Esophagus squamous epithelium (tissue), 5 donors: ENCODE measurements at regions not wholly inside any gene's neighbourhood (a gene's known extent, or its start where the extent isn't known, plus 50 kb on each side); places are given as distances from the start of the nearest gene placed in this dataset.

ENCODE experiments used
- DNase-seq: peaks from one replicate; lab custom pipeline; 2025; lab: John Stamatoyannopoulos, UW
- H3K27ac ChIP-seq, 4 donors: fragments of 200-600 bp; sonication (generic); one replicate each; pipeline ENCODE4 v1.5.1; 2016 to 2019; ENCODE audit warnings: mild to moderate bottlenecking in 1 of 4
- H3K27me3 ChIP-seq, 4 donors: fragments of 200-600 bp; sonication (generic); 1 replicate in 3 of 4; 2 replicates in 1 of 4; pipeline versions ENCODE4 v1.5.1 to v1.6.0; 2017 to 2021; ENCODE audit warnings: antibody characterized with exemption in 1 of 4
- H3K36me3 ChIP-seq, 3 donors: fragments of 200-600 bp; sonication (generic); one replicate each; pipeline ENCODE4 v1.5.1; 2016 to 2019
- H3K4me1 ChIP-seq, 3 donors: fragments of 200-600 bp; sonication (generic); one replicate each; pipeline ENCODE4 v1.5.1; 2017 to 2019
- H3K4me3 ChIP-seq, 4 donors: fragments of 200-600 bp; sonication (generic); 1 replicate in 3 of 4; 2 replicates in 1 of 4; pipeline ENCODE4 v1.5.1; 2016 to 2019; ENCODE audit warnings: mild to moderate bottlenecking in 2 of 4, moderate library complexity in 1 of 4
- H3K9me3 ChIP-seq, 3 donors: fragments of 200-600 bp; sonication (generic); one replicate each; pipeline ENCODE4 v1.5.1; 2016 to 2019
- CTCF ChIP-seq, 6 experiments: fragments of 450-650 bp in 4 of 6; fragments of 200-600 bp in 2 of 6; sonication (generic) in 2 of 6; IDR thresholded peaks; one replicate each; pipeline ENCODE4 v1.5.1; 2016 to 2019; ENCODE audit warnings: antibody characterized with exemption in 6 of 6, mild to moderate bottlenecking in 4 of 6, moderate library complexity in 4 of 6
- POLR2A ChIP-seq, 4 donors: fragments of 450-650 bp; IDR thresholded peaks; one replicate each; pipeline ENCODE4 v1.6.1; 2017; ENCODE audit warnings: antibody characterized with exemption in 4 of 4, mild to moderate bottlenecking in 4 of 4, moderate library complexity in 3 of 4
- WGBS, 2 donors: methylation state at CpG; one replicate each; pipeline ENCODE4 v1.1.5; 2018; 5-methylcytosine and 5-hydroxymethylcytosine counted together
- intact Hi-C: fragments of 100-400 bp; cut with DNase I; formaldehyde crosslinking; loops from one replicate; pipeline ENCODE4 v1.15.0; 2022
- donor health status: DM: yes; HTN: yes; CAD: no.

- H3K27ac ChIP-seq = no peak overlapping the region
- intact Hi-C loops = no loop called here
- TF ChIP-seq CTCF (IDR thresholded peaks at IDR 0.05) (no peak), POLR2A (IDR thresholded peaks at IDR 0.05) (no peak)
- no peaks in the 10 kb centered on the region for H3K9me3 ChIP-seq
- no peak for DNase-seq
- H3K4me1 ChIP-seq = peaks cover 8 to 27% (median 10%) of the 10 kb centered on the region in 3 donors
- 85 to 91% methylated on average over 2 of the region's 2 CpGs for WGBS, 2 donors
- no peaks in the 10 kb centered on the region for H3K36me3 ChIP-seq
- no peaks in the 10 kb centered on the region for H3K27me3 ChIP-seq
- H3K4me3 ChIP-seq = no peak overlapping the region
These were observed 116.2 kb upstream of the LNX1 start for GRCh38 chr4:53707491-53707890.

- Histone ChIP-seq H3K27me3 (no peaks in the 10 kb centered on the region), H3K4me1 (peaks cover 14 to 33% (median 14%) of the 10 kb centered on the region in 3 donors), H3K4me3 (no peak overlapping the region), H3K9me3 (no peaks in the 10 kb centered on the region), H3K36me3 (no peaks in the 10 kb centered on the region), H3K27ac (no peak overlapping the region)
- 47 to 57% methylated on average over 5 to 6 of the region's 8 CpGs for WGBS, 2 donors
- no peak for TF ChIP-seq POLR2A (IDR thresholded peaks at IDR 0.05)
- peak; percentile 46 to 64 (median 50) for TF ChIP-seq CTCF (IDR thresholded peaks at IDR 0.05)
- intact Hi-C loops = no loop called here
- no peak for DNase-seq
These were observed 115.2 kb upstream of the LNX1 start for GRCh38 chr4:53706422-53707032.

DNA sequence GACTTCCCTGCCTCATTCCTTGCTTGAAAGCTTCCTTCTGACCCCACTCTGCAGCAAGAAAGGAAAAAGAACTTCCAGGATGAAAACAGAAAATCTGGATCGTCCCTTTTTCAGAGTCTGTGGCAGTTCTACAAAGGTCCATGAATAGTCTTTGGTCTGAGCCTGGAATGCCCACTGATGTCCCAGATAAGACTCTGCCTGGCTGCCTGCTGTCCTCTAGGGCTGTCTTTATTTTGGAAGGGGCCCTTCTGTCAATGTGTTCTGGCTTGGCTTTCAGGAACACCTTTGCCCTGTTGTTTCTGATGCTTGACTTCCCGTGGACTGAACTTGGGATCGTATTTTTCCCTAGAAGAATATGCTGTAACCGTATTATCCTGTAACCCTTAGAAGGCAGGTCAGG lies 114.7 kb upstream of the LNX1 start:
- Histone ChIP-seq H3K27ac (no peak overlapping the region), H3K4me3 (no peak overlapping the region), H3K4me1 (peaks cover 14 to 33% (median 14%) of the 10 kb centered on the region in 3 donors), H3K27me3 (no peaks in the 10 kb centered on the region), H3K36me3 (no peaks in the 10 kb centered on the region), H3K9me3 (no peaks in the 10 kb centered on the region)
- DNase-seq = no peak
- 58 to 83% methylated on average over 1 to 4 of the region's 4 CpGs for WGBS, 2 donors
- intact Hi-C loops = no loop called here
- TF ChIP-seq POLR2A (IDR thresholded peaks at IDR 0.05) = no peak

GRCh38 chr4:53705151-53705764 lies 114.0 kb upstream of the LNX1 start:
- no peaks in the 10 kb centered on the region for H3K27me3 ChIP-seq
- H3K4me1 ChIP-seq = peaks cover 14 to 33% (median 14%) of the 10 kb centered on the region in 3 donors
- no peak for DNase-seq
- no peak overlapping the region for H3K27ac ChIP-seq
- WGBS, 2 donors = 66 to 73% methylated on average over 3 of the region's 3 CpGs
- no peaks in the 10 kb centered on the region for H3K36me3 ChIP-seq
- intact Hi-C loops = no loop called here
- H3K9me3 ChIP-seq = no peaks in the 10 kb centered on the region
- H3K4me3 ChIP-seq = no peak overlapping the region
- TF ChIP-seq POLR2A (IDR thresholded peaks at IDR 0.05) (no peak), CTCF (IDR thresholded peaks at IDR 0.05) (no peak)

GRCh38 chr4:53704329-53704728 lies 113.0 kb upstream of the LNX1 start:
- H3K4me3 ChIP-seq = no peak overlapping the region
- H3K36me3 ChIP-seq = no peaks in the 10 kb centered on the region
- no peaks in the 10 kb centered on the region for H3K27me3 ChIP-seq
- H3K4me1 ChIP-seq = peaks cover 14 to 33% (median 14%) of the 10 kb centered on the region in 3 donors
- whole genome bisulfite sequencing, 2 donors = 66 to 79% methylated on average over 2 of the region's 2 CpGs
- no peak overlapping the region for H3K27ac ChIP-seq
- intact Hi-C loops = no loop called here
- H3K9me3 ChIP-seq = no peaks in the 10 kb centered on the region
- no peak for TF ChIP-seq POLR2A (IDR thresholded peaks at IDR 0.05)
- TF ChIP-seq CTCF (IDR thresholded peaks at IDR 0.05) = no peak
- DNase-seq = no peak
